Limb (tissue), 2 donors: ENCODE measurements at regions not wholly inside any gene's neighbourhood (a gene's known extent, or its start where the extent isn't known, plus 50 kb on each side); places are given as distances from the start of the nearest gene placed in this dataset.
A peak's percentile ranks its signal among the peaks of the same experiment; 100 is the strongest.
"Not testable (repeated sequence)": the region's sequence is repeated elsewhere in the genome, so short reads cannot be mapped to it uniquely, and the experiment has no call there.

ENCODE experiments used
- DNase-seq, 2 donors: peaks; one replicate each; pipeline ENCODE4 v3.0.0-alpha.2; 2016; ENCODE audit errors: extremely low spot score in 2 of 2

GRCh38 chr11:115996125-115996807, 492.1 kb upstream of the CADM1 start:
- DNase-seq: no peak

GRCh38 chr11:115993590-115993989, 489.4 kb upstream of the CADM1 start:
- DNase-seq: no peak

DNA sequence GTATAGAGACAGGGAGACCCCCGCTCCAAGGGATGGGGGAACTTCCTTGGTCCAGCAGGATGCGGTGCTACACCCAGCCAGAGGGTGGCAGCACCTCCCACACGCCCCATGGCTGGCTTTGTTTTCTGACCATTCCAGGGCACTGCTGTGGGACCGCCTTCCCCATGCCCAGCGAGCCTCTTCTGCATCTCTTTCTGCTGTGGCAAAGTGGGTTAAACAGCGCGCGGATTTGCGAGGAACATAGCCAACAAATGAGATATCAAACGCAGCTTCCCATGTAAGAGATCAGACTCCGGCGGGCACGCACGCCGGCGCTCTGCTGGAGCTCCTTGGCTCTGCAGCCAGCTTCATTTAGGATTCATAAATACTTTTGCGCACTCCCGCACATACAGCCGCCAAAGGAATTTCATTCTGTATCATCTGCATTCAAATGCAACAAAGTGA, 485.8 kb upstream of the CADM1 start:
- peak in 1 of 2 donors; percentile 42 for DNase-seq

GRCh38 chr11:115985896-115986295, 481.7 kb upstream of the CADM1 start:
- no peak for DNase-seq

- no peak for DNase-seq
These were observed 480.0 kb upstream of the CADM1 start for GRCh38 chr11:115984228-115984627.

DNA sequence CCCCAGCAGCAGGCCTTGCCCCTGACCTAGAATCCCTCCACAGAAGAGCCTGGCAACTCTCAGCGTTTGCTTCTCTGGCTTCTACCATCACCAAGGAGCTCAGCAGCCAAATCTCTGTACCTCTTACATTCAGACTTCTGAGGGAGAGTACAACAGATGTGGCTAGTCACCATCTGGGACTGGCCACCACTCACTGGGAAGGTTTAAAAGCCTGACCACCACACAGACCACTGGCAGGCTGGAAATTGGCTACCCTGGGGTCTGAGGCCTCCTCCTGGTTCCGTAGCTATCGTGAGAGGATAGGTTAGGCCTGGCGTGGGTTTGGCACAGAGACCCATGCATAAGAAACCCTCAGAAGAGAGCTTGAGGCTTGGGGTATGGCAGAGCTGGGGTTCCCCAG, 478.5 kb upstream of the CADM1 start:
- DNase-seq: no peak

DNA sequence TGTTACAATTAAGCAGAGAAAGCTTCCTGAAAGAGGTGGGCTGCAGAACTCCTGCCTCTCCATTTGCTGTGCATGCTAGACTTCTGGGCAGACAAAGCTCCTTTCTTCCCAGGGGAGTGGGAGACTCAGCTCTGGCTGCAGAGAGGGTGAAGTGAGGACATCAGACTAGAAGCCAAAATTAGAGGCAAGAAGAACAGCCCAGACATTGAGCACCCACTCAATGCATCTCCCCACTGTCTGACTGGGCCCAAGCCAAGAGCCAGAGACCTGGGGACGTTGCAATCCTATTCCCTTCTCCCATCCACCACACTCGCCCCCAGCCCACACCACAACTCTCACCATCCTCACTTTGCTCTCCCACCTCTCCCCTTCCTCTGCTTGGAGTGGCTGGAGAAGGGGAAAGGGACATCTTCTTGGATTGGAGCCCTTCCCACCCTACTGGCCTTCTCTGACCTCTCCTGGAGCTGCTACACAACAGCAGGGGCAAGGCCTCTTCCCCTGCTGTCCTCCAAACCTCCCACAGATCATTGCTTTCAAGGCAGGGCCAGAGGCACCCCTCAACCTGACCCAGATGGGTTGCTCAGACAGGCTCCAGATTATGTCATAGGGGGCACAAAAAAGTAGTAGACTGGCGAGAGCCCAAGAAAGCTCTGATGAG, 477.7 kb upstream of the CADM1 start:
- no peak for DNase-seq

- DNase-seq: no peak
These were observed 476.9 kb upstream of the CADM1 start for GRCh38 chr11:115981104-115981481.

- DNase-seq: peak in 1 of 2 donors; percentile 48
These were observed 476.3 kb upstream of the CADM1 start for GRCh38 chr11:115980337-115981103.

- DNase-seq: no peak
These were observed 470.5 kb upstream of the CADM1 start for GRCh38 chr11:115974703-115975102.

DNA sequence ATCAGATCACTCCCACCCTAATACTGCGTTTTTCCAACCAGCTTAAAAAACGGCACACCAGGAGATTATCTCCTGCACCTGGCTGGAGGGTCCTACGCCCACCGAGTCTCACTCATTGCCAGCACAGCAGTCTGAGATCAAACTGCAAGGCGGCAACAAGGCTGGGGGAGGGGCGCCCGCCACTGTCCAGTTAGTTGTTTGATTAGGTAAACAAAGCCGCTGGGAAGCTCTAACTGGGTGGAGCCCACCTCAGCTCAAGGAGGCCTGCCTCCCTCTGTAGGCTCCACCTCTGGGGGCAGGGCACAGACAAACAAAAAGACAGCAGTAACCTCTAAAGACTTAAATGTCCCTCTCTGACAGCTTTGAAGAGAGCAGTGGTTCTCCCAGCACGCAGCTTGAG, 463.0 kb upstream of the CADM1 start:
- DNase-seq: not testable (repeated sequence)

DNA sequence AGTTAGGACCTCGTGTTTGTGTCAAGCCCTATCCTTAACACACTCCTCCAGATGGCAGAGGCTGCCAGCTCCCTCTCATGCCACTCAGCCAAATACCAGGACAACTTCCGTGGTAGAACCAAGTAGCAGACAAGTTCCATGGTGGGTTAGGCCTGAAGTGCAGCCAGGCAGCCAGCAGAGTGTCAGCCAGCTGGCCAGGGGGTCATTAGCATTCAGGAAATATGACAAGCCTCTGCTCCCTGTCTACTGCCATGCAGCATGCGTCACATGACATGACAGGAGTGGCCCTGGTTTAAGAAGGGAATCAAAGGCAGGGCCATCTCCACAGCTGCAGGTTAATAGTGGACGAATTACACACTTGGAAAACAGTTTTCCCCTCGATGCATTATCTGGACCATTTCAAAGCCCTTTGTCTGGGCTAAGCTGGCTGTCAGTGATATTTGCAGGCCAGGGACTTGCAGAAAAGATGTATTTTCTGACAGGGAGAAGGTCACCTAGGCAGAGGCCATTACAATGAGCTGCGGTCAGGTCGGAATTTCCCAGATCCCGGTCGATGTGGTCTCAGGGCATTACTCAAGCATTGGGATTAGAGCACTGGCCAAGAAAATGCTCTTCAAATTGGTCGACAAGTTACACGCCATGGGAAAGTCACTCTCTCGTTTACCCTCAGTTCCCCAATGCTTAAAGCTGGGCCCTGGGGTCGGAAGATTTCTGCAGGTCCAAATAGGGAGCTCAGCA, 461.7 kb upstream of the CADM1 start:
- DNase-seq: no peak

- DNase-seq: no peak
These were observed 459.9 kb upstream of the CADM1 start for GRCh38 chr11:115964091-115964490.

DNA sequence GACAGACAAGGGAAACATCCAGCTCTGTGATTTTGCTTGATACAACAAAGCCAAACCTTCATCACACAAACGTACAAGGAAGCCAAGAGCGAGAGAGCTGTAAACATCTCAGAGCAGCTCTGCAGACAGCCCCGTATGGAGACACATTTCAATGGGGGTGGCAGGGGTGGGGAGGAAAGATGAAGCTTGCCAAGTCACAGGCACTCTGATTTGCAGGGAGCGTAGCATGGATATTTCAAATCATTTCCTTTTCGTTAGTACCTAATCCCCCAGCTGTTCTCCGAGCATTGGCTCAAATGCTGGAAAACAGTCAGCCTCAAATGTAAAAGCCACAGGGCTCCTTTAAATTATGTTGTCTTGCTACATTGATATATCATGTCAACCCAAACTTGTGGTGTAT, 458.9 kb upstream of the CADM1 start:
- DNase-seq: peak; percentile 64 to 74

GRCh38 chr11:115961159-115962003, 457.2 kb upstream of the CADM1 start:
- DNase-seq: peak in 1 of 2 donors; percentile 44

DNA sequence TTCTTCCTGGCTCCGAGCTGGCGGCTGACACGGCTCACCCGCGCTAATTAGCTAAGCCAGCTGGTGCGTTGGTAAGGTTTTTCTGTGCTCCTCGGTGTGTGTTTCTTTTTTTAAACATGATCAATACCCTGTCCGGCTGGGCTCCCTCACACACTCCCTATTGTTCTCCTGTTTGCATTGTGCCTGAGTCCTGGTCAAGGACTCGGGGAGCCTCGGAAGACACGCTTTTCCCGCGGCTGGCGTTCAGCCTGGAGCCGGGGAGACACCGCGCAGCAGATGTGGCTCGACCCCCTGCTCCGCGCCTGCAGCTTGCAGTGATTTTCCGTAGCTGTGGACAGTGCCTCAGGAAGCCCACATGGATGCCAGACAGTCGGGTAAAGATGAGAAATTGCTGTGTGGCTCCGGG, 454.9 kb upstream of the CADM1 start:
- DNase-seq: no peak

- DNase-seq: no peak
These were observed 454.1 kb upstream of the CADM1 start for GRCh38 chr11:115958089-115959000.

GRCh38 chr11:115955803-115956202, 451.6 kb upstream of the CADM1 start:
- no peak for DNase-seq

- no peak for DNase-seq
These were observed 446.4 kb upstream of the CADM1 start for GRCh38 chr11:115950660-115951059.

DNA sequence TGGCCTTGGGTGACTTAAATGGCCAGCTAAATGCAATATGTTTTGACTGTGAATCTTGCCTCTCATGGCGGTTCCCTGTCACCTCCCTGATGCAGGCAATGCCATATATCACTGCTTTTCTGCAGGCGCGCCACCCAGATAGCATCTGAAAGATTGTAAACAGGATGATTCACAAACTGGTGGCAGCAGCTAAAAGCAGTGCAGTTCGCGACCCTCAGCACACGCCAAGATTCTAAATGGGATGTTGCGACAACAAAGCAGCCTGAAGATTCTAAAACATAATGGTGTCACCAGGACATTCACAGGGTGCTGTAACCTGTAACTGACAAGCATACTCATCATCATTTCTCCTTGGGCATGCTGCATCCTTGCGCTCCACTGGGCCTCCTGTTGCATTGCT, 440.4 kb upstream of the CADM1 start:
- DNase-seq: no peak
